ENCODE measurements at regions not wholly inside any gene's neighbourhood (a gene's known extent, or its start where the extent isn't known, plus 50 kb on each side); places are given as distances from the start of the nearest gene placed in this dataset.
"Not testable (repeated sequence)": the region's sequence is repeated elsewhere in the genome, so short reads cannot be mapped to it uniquely, and the experiment has no call there.

DNA sequence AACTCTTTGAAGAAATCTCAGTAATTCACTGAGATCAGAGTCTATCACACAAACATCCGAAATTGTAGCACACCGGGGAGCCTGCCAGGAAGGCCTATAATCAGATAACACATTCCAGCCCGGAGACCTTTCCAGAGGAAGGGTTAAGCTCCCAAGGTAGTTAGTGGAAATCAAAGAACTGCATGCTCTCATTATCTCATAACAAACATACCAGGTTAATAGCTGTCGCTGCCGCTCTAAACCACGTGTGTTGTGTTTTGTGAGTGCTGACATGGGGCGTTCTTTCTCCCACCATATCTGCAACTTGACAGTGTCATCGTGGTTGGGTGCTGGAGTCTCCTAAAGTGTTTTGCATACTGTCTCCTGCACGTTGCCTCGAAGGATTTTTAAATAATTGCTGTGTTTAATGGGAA lies 120.7 kb upstream of the CARD11 start:
- no peak for DNase-seq

DNA sequence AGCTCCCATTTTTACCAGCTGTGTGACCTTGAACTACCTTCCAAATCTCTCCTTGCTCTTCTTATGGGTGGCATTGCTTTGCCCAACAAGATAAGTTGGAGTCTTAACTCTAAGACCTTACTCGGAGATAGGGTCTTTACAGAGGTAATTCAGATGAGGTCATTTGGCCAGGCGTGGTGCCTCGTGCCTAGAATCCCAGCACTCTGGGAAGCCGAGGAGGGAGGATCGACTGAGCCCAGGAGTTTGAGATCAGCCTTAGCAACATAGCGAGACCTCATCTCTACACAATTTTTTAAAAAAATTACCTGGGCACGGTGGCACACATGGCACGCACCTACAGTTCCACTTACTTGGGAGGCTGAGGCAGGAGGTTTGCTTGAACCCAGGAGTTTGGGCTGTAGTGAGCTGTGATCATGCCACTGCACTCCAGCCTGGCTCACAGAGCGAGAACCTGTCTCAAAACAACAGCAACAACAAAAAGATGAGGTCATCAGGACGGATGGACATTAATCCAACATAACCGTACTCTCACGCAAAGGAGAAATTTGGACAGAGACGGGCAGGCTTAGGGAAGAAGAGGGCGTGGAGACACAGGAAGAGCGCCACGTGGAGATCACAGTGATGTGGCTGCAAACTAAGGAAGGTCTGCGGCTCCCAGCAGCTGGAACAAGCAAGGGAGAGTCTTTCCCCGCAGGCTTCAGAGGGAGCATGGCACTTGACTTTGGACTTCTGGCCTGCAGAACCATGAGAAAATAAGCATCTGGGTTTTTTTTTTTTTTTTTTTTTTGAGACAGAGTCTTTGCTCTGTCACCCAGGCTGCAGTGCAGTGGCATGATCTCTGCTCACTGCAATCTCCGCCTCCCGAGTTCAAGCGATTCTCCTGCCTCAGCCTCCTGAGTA lies 122.3 kb upstream of the CARD11 start:
- no peak for DNase-seq

DNA sequence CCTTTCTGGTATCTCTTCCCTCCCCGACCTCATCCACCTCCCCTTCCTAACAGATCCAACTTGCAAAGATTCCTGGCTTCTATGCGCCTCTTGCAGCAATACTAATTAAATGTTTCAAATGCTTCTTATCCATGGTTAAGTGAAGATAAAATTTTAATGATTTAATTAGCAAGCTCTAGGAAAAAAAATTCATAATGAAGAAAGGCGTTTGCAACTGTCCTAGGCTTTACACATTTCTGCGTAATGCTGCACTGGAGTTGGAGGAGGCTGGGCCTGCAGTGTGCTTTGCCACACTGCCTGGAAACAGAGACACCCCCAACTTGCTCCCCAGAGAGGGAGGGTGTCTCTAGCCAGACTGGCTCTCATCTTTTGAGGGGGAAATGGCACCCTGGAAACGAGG lies 123.9 kb upstream of the CARD11 start:
- DNase-seq, result no peak

DNA sequence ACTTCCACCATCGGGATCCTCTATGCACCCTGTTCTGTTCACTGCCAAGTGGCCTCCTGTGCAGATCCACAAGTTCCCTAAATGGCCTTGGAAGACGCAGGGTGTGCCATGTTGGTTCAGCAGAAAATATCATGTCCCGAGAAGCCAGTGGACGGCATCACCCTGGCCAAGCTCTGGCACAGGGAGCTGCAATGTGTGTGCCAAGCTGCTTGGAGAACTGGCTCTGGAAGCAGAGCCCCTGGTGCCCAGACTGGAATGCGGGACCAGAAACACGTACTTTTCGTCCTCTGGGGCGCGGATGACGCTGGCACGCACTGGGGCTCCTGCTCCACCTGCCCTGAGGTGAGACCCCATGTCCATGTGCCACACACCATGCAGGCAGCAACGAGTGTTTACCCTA lies 124.7 kb upstream of the CARD11 start:
- no peak for DNase-seq

DNA sequence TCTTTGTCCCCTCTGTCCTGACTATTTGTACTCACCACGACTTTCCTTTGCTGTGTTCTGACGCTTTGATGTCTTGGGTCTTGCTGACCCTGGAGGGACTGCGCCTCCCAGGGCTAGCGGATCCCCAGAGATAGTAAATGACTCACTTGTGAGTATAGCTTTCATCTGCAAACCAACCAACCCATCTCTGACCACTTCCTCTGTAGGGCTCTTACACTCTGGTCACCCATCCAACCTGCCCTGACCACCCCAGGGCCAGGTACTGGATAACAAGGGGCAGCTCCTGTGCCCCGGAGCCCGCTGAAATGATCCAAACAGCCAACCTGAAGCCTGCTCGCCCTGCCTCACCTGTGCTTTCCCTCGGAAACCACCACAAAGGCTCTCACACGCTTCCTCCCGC lies 125.2 kb upstream of the CARD11 start:
- DNase-seq, result no peak

DNA sequence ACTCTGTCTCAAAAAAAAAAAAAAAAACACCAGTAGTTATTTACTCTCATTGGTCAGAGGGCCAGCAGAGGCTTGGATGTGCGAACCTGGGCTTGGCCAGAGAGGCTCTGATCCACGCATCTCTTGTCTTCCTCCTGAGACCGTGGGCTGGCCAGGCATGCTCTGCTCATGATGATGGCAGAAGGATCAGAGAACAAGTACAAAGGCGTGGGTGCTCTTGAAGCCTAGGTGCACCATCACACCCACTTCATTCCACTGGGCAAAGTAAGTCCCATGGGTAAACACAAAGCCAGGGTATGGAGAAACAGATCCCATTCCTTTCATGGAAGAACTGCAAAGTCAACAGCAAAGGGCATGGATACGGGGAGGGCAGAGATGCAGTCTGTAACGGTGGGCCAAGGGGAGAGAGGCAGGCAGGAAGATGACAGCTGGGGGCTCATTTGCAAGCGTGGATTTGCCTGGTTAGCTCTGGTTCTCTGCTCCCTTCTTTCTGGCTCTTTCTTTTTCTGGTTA lies 128.2 kb upstream of the SDK1 start:
- no peak for DNase-seq

DNA sequence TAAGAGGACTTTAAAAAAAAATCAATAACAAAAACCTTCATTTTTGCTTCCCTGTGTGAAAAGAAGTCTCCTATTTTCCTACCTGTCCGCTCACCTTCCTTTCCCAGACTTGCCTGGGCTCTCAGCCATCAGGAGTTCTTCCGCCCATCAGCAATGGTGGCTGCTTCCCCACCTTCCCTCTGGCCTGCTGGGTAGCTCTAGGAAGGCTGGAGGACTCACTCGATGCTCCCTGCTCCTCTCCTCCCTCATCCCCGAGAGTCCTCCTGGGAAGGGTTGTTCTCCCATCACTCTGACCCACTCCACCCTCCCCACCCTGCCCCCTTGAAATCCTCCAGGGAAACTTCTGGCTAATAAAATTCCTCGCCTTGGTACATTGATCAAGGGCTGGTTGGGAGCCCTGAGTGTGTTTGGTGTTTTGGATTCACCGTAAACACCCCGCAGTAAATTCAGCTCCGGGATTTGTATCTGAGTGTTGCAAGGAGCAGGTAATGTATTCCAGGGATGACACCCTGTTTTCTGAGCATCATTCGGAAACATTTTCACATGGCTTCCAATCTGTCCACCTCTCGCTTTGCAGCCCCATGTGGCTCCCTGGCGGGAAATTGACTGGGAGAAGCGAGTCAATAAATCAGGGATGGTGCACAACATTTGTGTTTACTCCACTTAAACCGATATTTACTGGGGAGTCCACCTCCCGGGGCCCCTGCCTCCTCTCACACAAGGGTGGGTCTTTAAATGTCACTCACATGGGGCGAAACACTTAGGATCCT lies 126.4 kb upstream of the SDK1 start:
- no peak for DNase-seq

DNA sequence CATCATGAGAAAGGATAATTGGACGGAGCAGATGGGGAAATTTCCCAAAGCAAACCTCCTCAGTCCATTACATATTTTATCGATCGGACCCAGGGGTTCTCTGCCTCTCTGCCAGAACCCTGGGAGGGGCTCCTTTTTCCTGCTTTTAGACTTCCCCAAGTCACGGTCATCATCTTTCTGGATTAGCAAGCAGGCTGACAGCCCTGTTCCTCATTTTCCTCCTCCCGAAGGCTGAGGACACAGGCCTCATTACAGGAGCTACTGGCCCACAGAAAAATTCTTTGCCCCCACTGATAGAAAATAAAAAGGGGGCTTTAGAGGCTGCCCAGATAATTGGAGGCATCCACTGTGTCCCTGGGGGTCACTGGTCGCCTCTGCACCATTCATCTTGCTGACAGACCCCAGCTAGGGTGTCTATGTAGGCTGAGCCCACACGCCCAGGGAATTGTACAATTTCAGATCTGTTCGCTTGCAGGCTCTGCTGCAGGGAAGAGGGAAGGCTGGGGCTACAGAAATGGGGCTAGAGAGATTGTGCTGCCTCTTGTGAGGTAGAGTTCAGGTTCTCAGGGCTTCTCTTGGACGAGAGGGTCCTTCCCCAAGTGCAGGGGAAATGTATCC lies 125.7 kb upstream of the SDK1 start:
- DNase-seq, result no peak

DNA sequence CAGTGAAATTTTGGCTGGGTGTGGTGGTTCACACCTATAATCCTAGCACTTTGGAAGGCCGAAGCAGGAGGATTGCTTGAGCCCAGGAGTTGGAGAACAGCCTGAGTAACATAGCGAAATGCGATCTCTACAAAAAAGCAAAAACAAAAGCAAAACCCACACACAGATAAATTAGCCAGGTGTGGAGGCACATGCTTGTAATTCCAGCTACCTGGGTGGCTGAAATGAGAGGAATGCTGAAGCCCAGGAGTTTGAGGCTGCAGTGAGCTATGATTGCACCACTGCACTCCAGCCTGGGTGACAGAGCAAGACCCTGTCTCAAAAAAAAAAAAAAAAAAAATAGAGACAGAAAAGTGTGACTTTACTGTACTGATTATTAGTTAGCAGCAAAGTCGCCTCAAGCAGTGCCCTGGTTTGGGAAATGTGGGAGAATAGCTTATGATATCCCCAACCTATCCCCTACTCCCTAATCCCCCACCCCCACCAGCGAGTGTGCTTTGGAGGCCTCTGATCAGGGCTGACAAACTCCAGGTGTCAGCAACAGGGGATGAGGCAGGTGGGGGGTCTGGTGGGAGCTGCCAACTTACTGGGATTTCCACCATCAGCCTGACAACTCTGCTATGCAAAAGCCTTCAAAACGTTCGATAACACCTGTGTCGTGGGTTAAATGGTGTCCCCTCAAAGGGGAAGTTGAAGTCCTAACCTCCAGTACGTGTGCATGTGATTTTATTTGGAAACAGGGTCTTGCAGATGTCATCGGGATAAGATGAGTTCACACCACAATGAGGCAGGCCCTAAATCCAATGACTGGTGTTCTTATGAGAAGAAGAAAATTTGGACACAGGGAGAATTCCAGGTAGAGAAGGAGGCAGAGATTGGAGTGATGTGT lies 124.7 kb upstream of the SDK1 start:
- no peak for DNase-seq

DNA sequence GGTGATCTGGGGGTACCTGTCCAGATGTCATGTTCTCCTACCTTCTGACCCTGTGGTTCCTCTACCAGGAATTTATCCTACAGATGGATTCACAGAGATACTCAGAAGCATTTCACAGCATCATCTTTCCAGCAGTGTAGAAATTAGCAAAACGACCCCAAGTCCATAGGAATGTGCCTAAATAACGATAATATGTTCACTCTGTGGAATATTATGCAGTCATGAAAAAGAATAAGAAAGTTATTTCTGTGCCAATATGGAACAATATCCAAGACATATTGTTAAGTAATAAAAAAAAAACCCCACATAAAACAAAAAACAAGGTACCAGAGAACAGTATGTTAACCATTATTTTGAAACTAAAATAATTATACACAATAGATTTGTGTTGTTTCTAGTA lies 123.8 kb upstream of the SDK1 start:
- DNase-seq, result no peak

DNA sequence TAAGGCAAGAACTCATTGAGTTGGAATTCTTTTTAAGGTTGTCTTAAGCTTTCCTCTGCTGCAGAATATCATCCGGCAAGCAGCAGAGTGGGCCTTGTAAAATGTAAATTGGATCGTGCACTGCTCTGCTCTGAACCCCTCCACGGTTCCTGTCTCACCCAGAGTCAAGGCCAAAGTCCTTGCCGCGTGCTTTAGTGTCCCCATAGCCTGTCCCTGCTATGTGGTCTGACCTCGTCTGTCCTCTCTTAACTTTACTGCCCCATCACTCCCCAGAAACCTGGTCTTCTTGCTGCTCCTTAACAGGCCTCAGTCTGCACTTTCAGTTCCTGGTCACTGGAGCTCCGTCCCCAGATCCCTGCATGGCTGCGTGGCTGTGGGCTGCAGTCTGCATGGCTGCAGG lies 121.6 kb upstream of the SDK1 start:
- no peak for DNase-seq

DNA sequence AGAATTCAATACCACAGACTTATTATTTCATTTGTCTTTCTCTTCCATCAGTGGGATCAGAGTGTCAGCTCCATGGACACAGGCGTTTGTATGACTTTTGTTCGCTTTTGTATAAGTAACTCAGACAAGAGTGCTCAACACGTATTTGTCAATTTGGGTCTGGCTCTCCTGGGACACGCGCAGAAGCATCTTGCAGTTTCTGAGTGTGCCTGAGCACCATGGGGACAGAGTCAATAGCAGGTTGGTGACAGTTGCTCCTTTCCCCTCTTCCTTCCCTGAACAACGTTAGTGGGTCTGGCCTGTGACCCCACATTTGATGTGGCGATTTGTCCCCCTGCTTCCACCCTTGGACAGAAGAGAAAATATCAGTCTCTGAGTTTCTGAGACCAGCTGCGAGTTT lies 120.4 kb upstream of the SDK1 start:
- DNase-seq, result no peak

DNA sequence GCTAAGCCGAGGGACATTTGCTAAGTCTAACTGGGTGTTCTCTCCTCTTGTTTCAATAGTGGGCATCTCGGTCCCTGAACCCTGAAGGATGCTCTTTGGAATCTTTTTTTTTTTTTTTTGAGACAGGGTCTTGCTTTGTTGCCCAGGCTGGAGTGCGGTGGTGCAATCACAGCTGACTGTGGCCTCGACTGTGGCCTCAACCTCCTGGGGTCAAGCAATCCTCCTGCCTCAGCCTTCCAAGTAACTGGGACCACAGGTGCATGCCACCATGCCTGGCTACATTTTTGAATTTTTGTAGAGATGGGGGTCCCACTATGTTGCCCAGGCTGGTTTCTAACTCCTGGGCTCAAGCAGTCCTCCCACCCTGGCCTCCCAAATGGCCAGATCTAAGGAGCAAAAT lies 119.0 kb upstream of the SDK1 start:
- not testable (repeated sequence) for DNase-seq

DNA sequence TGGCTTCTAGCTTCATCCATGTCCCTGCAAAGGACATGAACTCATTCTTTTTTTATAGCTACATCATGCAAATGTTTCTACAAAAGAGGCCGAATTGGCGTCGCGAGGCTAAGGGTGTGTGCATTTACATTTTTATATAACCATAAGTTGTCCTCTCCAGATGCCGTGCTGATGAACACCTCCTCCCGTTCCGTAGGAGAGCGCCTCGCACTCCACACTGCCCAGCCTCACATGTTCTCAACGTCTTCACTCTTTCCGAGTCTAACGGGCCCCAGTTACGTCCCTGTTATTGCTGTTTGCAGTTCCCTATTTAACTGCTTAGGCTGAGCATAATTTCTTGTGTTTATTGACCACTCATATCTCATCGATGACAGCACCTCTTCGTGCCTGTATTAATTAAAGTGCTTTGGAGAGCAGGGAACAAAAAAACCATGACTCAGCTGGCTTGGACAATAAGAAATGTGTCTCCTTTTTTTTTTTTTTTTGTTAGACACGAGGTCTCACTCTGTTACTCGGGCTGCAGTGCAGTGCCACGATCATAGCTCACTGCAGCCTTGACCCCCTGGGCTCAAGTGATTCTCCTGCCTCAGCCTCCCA lies 113.5 kb upstream of the SDK1 start:
- DNase-seq, result no peak

DNA sequence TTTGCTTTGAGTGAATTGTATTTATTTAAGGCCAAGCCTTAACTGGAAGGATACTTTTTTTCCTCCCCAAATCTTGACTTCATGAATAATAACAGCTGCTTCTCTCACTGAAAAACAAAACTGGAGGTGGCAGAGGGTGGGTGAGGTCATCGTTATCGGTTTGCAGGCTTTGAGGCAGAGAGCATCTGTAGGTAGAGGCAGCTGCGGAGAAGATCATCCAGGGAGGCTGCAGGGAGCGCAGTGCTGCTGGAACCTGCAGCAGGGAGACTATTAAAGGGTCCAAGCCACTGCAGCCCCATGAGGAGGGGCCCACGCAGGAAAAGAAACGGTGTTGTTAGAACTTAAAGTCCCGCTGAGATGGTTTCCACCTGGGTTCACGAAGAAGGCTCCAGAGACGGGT lies 112.1 kb upstream of the SDK1 start:
- DNase-seq, result no peak

DNA sequence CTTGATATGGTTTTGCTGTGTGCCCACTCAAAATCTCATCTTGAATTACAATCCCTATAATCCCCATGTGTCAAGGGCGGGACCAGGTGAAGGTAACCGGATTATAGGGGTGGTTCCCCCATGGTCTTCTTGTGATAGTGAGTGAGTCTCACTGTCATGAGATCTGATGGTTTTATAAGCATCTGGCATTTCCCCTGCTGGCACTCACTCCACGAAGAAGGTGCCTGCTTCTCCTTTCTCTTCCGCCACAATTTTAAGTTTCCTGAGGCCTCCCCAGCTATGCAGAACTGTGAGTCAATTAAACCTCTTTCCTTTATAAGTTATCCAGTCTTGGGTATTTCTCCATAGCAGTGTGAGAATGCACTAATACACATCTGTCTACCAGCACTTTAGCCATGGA lies 109.5 kb upstream of the SDK1 start:
- DNase-seq, result no peak

DNA sequence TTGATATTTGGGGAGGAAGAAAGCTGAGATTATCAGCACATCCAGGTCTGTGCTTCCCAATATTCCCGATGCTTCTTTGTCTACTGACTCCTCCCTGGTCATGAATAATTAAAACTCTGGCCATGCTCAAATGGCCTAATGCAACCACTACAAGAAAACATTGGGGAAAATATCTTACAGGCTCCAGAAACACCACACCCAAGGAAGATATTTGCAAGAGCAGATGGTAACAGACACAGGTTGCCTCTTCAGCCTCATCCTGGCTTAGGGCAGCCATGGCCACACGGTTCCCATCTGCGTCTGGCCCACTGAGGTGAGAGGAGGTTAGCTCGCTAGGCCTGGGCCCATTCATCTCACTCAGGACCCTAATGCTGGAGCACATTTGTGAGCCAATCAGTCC lies 108.4 kb upstream of the SDK1 start:
- no peak for DNase-seq

DNA sequence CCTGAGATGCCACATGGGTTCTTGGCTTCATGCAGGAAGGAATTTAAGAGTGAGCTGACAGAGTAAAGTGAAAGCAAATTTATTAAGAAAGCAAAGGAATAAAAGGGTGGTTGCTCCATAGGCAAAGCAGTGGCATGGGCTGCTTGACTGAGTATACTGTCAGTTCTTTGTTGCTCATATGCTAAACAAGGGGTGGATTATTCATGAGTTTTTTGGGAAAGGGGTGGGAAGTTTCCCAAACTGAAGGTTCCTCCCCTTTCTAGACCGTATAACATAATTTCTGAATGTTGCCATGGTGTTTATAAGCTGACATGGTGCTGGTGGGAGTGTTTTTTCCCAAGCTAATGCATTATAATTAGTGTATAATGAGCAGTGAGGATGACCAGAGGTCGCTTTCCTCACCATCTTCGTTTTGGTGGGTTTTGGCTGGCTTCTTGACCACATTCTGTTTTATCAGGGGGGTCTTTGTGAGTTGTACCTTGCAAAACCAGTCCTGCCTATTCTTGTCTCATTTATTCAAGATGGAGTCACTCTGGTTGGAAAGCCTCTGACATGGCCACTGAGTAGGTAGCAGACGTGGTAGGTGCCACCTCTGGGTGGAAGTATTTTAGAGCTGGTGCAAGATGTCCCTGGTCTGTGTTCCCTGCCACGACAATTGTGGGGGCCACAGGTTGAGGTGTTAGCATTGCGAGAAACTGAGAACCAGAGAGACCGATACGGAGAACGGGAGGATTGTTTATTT lies 107.5 kb upstream of the SDK1 start:
- DNase-seq, result no peak

DNA sequence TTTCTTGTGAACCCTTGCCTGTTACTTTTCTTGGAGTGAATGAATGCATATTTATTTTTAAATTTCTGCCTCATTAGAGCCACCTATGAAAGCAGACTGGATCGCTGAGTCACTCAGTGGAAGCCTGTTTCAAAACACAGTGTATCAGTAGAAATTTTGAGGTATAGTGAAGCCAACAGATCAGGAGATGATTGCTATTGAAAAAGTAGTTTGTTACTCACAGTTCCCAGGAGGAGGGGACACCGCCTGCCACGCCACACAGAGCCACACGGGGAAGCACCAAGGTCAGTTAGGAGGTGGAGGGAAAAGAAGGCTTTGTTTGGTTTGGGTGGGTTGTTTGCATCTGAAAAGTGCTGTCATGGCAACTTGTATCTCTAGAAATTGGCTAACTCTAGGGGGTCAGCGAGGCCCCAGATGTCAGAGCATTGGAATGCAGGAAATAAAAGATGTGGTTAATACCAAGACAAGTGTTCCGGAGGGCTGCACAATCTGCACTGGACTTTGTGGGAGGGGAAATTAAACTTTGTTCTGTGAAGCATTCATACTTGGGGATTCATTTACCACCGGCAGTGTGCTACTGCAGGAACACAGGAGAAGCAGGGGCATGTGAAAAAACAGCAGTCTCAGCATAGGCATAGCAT lies 106.4 kb upstream of the SDK1 start:
- peak; percentile 61 for DNase-seq

DNA sequence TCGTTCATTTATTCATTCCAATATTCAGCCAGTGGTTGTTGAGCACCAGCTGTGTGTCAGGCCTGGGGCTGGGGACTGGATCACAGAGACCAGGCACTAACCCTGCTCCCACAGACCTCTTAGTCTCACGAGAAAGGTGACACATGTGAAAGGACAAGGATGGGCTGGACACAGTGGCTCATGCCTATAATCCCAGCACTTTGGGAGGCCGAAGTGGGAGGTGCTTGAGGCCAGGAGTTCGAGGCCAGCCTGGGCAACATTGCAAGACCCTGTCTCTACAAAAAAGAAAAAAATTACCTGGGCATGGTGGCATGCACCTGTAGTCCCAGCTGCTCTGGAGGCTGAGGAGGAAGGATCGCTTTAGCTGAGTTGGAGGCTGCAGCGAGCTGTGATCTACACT lies 105.9 kb upstream of the SDK1 start:
- no peak for DNase-seq
